GM12878 (cell line): ENCODE measurements at regions not wholly inside any gene's neighbourhood (a gene's known extent, or its start where the extent isn't known, plus 50 kb on each side); places are given as distances from the start of the nearest gene placed in this dataset.
A peak's percentile ranks its signal among the peaks of the same experiment; 100 is the strongest.

Experiments used
- ATAC-seq: fragments of 200-7000 bp; cut with Tn5 transposase; 3 replicates; pipeline ENCODE4 v1.9.1; 2020; ENCODE audit warnings: mild to moderate bottlenecking, moderate library complexity
- BruUV-seq: library from RNA; stranded (reverse); fragments of 400-500 nt; replicated peaks from 2 replicates; lab custom pipeline; 2021; lab: Mats Ljungman, UMichigan
- CTCF ChIA-PET: fragments of 300-600 bp; sonication (Branson Sonifier 250); formaldehyde crosslinking; extraction: SDS; loops from one replicate; lab custom pipeline; 2021; ENCODE audit warnings: inconsistent platforms; lab: Yijun Ruan, JAX
- POLR2A ChIA-PET: fragments of 350-600 bp; formaldehyde crosslinking; extraction: SDS; loops from one replicate; lab custom pipeline; 2021; ENCODE audit warnings: inconsistent platforms; lab: Charles Lee
- RAD21 ChIA-PET: fragments of 300-600 bp; sonication (Branson Sonifier 250); formaldehyde crosslinking; loops from one replicate; lab custom pipeline; 2023; ENCODE audit warnings: antibody characterized with exemption; ENCODE audit not compliant: unreplicated experiment; lab: Charles Lee
- SMC1A ChIA-PET: fragments of 300-600 bp; sonication (Branson Sonifier 250); formaldehyde crosslinking; loops from one replicate; lab custom pipeline; 2023; ENCODE audit not compliant: unreplicated experiment, uncharacterized antibody; lab: Charles Lee
- DNase-seq: peaks from one replicate; pipeline ENCODE4 v3.0.0-alpha.2; 2011; ENCODE audit warnings: low read depth, low spot score
- FAIRE-seq: peaks from 3 replicates; lab custom pipeline; 2011; peaks lifted over from hg19 to GRCh38; lab: Jason Lieb, UNC
- H2AFZ ChIP-seq: 2 replicates; pipeline ENCODE4 v1.6.0; 2011; ENCODE audit warnings: low read depth, low read length, control low read depth; ENCODE audit not compliant: control insufficient read depth
- H3K27ac ChIP-seq: 2 replicates; pipeline ENCODE4 v1.5.1; 2011; ENCODE audit warnings: control low read depth; ENCODE audit not compliant: control insufficient read depth, insufficient read depth
- H3K27me3 ChIP-seq, 2 experiments: replicated peaks in 1 of 2; 2 replicates each; pipeline versions ENCODE4 v1.6.0 to v1.6.1; 2011; ENCODE audit warnings: low read length in 1 of 2; ENCODE audit not compliant: control insufficient read depth in 2 of 2, insufficient read depth in 2 of 2
- H3K36me3 ChIP-seq, 2 experiments: 2 replicates each; pipeline ENCODE4 v1.5.1; 2011; ENCODE audit warnings: low read length in 1 of 2; ENCODE audit not compliant: control insufficient read depth in 2 of 2, insufficient read depth in 2 of 2
- H3K4me1 ChIP-seq: 2 replicates; pipeline ENCODE4 v1.6.1; 2011; ENCODE audit warnings: mild to moderate bottlenecking, low read length, moderate library complexity, mixed read lengths; ENCODE audit not compliant: control insufficient read depth, insufficient read depth
- H3K4me2 ChIP-seq: 2 replicates; pipeline ENCODE4 v1.6.0; 2011; ENCODE audit warnings: control low read depth; ENCODE audit not compliant: control insufficient read depth, insufficient read depth
- H3K4me3 ChIP-seq: fragments of 200-600 bp; sonication (generic); 2 replicates; pipeline ENCODE4 v1.5.1; 2016
- H3K79me2 ChIP-seq: 2 replicates; pipeline ENCODE4 v1.6.0; 2011; ENCODE audit warnings: low read length; ENCODE audit not compliant: control insufficient read depth, insufficient read depth
- H3K9ac ChIP-seq: 2 replicates; pipeline ENCODE4 v1.8.0; 2011; ENCODE audit warnings: low read length, control low read depth, mixed read lengths; ENCODE audit not compliant: control insufficient read depth, insufficient read depth
- H3K9me3 ChIP-seq: replicated peaks from 3 replicates; pipeline ENCODE4 v1.5.1; 2011; ENCODE audit warnings: mild to moderate bottlenecking, low read length; ENCODE audit not compliant: control insufficient read depth, insufficient read depth
- H4K20me1 ChIP-seq: 2 replicates; pipeline ENCODE4 v1.6.0; 2011; ENCODE audit not compliant: control insufficient read depth, insufficient read depth
- BMI1 ChIP-seq: fragments of 450-650 bp; IDR thresholded peaks from 2 replicates; pipeline ENCODE4 v1.6.1; 2016; ENCODE audit warnings: mild to moderate bottlenecking, moderate library complexity, borderline replicate concordance
- CBFB ChIP-seq: IDR thresholded peaks from 2 replicates; pipeline ENCODE4 v1.6.1; 2016; ENCODE audit warnings: antibody characterized with exemption, low read depth
- EGR1 ChIP-seq, 2 experiments: IDR thresholded peaks; 1 replicate in 1 of 2; 2 replicates in 1 of 2; pipeline ENCODE4 v1.6.1; 2011 to 2012; ENCODE audit warnings: low read depth in 2 of 2, low read length in 2 of 2, borderline replicate concordance in 1 of 2, mild to moderate bottlenecking in 1 of 2, moderate library complexity in 1 of 2
- JUNB ChIP-seq: IDR thresholded peaks from 2 replicates; pipeline ENCODE4 v1.6.1; 2016; ENCODE audit warnings: antibody characterized with exemption, mild to moderate bottlenecking
- MEF2A ChIP-seq: IDR thresholded peaks from 2 replicates; pipeline ENCODE4 v1.6.1; 2011; ENCODE audit warnings: low read depth, mild to moderate bottlenecking, low read length, moderate library complexity; ENCODE audit not compliant: insufficient read depth
- NR2C2 ChIP-seq: IDR thresholded peaks from 2 replicates; pipeline ENCODE4 v1.6.1; 2011; ENCODE audit warnings: borderline replicate concordance, low read depth; ENCODE audit not compliant: control insufficient read depth, insufficient read length
- TCF12 ChIP-seq: IDR thresholded peaks from 2 replicates; pipeline ENCODE4 v1.6.1; 2011; ENCODE audit warnings: low read depth, mild to moderate bottlenecking, low read length
- ZNF24 ChIP-seq: fragments of 450-650 bp; IDR thresholded peaks from 2 replicates; pipeline ENCODE4 v1.6.1; 2017; ENCODE audit warnings: antibody characterized with exemption, mild to moderate bottlenecking
- WGBS: methylation state at CpG from one replicate; pipeline ENCODE4 v1.1.6; 2016; ENCODE audit warnings: low lambda C conversion rate; ENCODE audit not compliant: insufficient replicate concordance, insufficient coverage; ENCODE audit errors: missing lambda C conversion rate; 5-methylcytosine and 5-hydroxymethylcytosine counted together
- in situ Hi-C: fragments of 300-500 bp; cut with MboI; formaldehyde crosslinking; loops from 9 replicates; pipeline ENCODE4 v1.14.3; 2018; ENCODE audit warnings: mixed read lengths
- intact Hi-C: fragments of 100-400 bp; cut with micrococcal nuclease; formaldehyde crosslinking; loops from one replicate; pipeline ENCODE4 v1.14.2; 2022; ENCODE audit not compliant: unreplicated experiment
- TF ChIP-seq, protein P1 (sequence below): IDR thresholded peaks from 2 replicates; pipeline ENCODE4 v1.6.1; 2011; ENCODE audit warnings: low read depth, mild to moderate bottlenecking, low read length, moderate library complexity, borderline replicate concordance; ENCODE audit errors: extremely low read depth
- TF ChIP-seq, protein P2 (sequence below): IDR thresholded peaks from 2 replicates; pipeline ENCODE4 v1.6.1; 2011; ENCODE audit warnings: borderline replicate concordance, low read depth, mild to moderate bottlenecking, moderate library complexity, mixed read lengths, low read length; ENCODE audit not compliant: insufficient read depth; ENCODE audit errors: extremely low read length
- TF ChIP-seq, protein P3 (sequence below): fragments of 450-650 bp; IDR thresholded peaks from 2 replicates; pipeline ENCODE4 v1.6.1; 2017; ENCODE audit warnings: borderline replicate concordance
- TF ChIP-seq, protein P4 (sequence below): fragments of 450-650 bp; IDR thresholded peaks from 2 replicates; pipeline ENCODE4 v1.6.1; 2017; ENCODE audit warnings: low read depth, mild to moderate bottlenecking, moderate library complexity

DNA sequence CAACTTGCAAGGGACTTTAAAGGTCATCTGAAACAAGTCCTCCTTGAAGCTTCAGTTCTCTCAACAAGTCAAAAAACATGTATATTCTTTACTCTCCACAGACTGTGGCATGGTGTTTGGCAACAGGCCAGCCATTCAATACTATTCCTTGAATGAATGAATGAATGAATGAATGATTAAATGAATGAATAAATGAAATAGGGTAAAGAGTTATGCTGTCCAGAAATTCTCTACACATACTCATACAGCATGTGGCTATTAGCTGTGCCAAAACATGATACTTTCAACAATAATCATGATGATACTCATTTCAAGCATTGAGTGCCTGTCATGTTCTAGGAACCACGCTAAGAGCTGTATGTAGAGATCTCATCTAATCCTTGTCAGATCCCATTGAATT lies 356.1 kb downstream of the BARHL2 start:
- H3K9ac ChIP-seq: no peak overlapping the region
- in situ Hi-C loops: no loop called here
- H3K36me3 ChIP-seq: no peaks in the 10 kb centered on the region
- POLR2A ChIA-PET: no interaction called here
- TF ChIP-seq, protein P1, sequence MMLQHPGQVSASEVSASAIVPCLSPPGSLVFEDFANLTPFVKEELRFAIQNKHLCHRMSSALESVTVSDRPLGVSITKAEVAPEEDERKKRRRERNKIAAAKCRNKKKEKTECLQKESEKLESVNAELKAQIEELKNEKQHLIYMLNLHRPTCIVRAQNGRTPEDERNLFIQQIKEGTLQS: no peak
- TF ChIP-seq CBFB (no peak), ZNF24 (peak; percentile 93)
- TF ChIP-seq, all 136 proteins: peak for 1
- FAIRE-seq: no peak
- no TSS peak for BruUV-seq
- no peak for DNase-seq
- H4K20me1 ChIP-seq: no peaks in the 10 kb centered on the region
- H3K4me1 ChIP-seq: no peaks in the 10 kb centered on the region; the same call in 1 of the 2 replicates
- SMC1A ChIA-PET: interaction anchor here (0.8 to 1.7 kb wide), 9 partner anchors 10 to 116 kb away, joined by 3 to 5 read pairs (median 3); no protein-coding TSS in a partner anchor
- ATAC-seq: no peak
- intact Hi-C loops: no loop called here
- RAD21 ChIA-PET: no interaction called here
- H3K27ac ChIP-seq: no peak overlapping the region
- CTCF ChIA-PET: interaction anchor here (0.6 to 2.7 kb wide), 3 partner anchors 13 to 114 kb away, joined by 3 to 14 read pairs (median 3); no protein-coding TSS in a partner anchor
- no peak overlapping the region for H3K4me3 ChIP-seq
- H3K9me3 ChIP-seq: no peaks in the 10 kb centered on the region
- H3K79me2 ChIP-seq: no peaks in the 10 kb centered on the region
- no peak overlapping the region for H2AFZ ChIP-seq
- H3K27me3 ChIP-seq: no peaks in the 10 kb centered on the region
- WGBS: 30% methylated on average over 1 of the region's 1 CpG
- no peak overlapping the region for H3K4me2 ChIP-seq

DNA sequence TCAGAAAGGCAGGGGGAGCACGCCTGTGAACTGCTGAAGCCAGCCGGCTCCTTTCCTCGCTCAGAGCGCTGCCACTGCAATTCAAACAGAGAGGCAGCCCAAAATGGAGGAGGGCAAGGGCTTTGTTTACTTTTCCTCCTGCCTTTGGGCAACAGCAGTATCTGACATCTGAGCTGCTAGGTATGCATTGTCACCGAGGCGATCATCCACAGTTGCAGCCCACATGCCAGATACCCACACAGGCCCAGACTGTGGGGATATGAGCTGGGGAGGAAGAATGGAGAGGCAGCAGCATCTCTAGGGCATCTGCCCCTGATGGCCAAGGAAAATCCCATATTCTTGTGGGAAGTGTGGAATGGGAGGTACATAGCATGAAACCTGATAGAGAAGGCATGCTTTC lies 357.1 kb downstream of the BARHL2 start:
- H3K27ac ChIP-seq: no peak overlapping the region
- WGBS: 65% methylated on average over 6 of the region's 6 CpGs
- H3K36me3 ChIP-seq: no peaks in the 10 kb centered on the region
- H3K9me3 ChIP-seq: no peaks in the 10 kb centered on the region
- no peak overlapping the region for H3K9ac ChIP-seq
- RAD21 ChIA-PET: interaction anchor here (0.8 to 2.2 kb wide), 2 partner anchors 147 to 150 kb away, joined by 3 to 10 read pairs; no protein-coding TSS in a partner anchor
- SMC1A ChIA-PET: interaction anchor here (0.7 to 3.5 kb wide), 12 partner anchors 8 to 117 kb away, joined by 3 to 18 read pairs (median 4); no protein-coding TSS in a partner anchor
- FAIRE-seq (no peak), ATAC-seq (no peak), DNase-seq (no peak)
- H4K20me1 ChIP-seq: no peaks in the 10 kb centered on the region
- no peaks in the 10 kb centered on the region; the same call in 1 of the 2 replicates for H3K4me1 ChIP-seq
- H3K27me3 ChIP-seq: no peaks in the 10 kb centered on the region
- POLR2A ChIA-PET: interaction anchor here (1.1 kb wide), 1 partner anchor 15 kb away, joined by 5 read pairs; no protein-coding TSS in a partner anchor
- intact Hi-C loops: loop anchor here (5.0 kb wide), 1 partner anchor 147 kb away; no protein-coding TSS in a partner anchor
- no peak overlapping the region for H3K4me3 ChIP-seq
- H2AFZ ChIP-seq: no peak overlapping the region
- BruUV-seq: no TSS peak
- CTCF ChIA-PET: interaction anchor here (1.0 to 2.7 kb wide), 2 partner anchors 116 to 227 kb away, joined by 3 to 14 read pairs; no protein-coding TSS in a partner anchor
- in situ Hi-C loops: no loop called here
- no peak overlapping the region for H3K4me2 ChIP-seq
- H3K79me2 ChIP-seq: no peaks in the 10 kb centered on the region
- TF ChIP-seq BMI1 (no peak), NR2C2 (no peak), TCF12 (no peak), EGR1 (IDR thresholded peaks at IDR 0.05; ENCODE audit: borderline replicate concordance in 1 of 2, low read depth in 2 of 2, low read length in 2 of 2) (no peak), MEF2A (no peak), JUNB (no peak)
- TF ChIP-seq, protein P2, sequence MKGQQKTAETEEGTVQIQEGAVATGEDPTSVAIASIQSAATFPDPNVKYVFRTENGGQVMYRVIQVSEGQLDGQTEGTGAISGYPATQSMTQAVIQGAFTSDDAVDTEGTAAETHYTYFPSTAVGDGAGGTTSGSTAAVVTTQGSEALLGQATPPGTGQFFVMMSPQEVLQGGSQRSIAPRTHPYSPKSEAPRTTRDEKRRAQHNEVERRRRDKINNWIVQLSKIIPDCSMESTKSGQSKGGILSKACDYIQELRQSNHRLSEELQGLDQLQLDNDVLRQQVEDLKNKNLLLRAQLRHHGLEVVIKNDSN: no peak
- TF ChIP-seq, protein P3, sequence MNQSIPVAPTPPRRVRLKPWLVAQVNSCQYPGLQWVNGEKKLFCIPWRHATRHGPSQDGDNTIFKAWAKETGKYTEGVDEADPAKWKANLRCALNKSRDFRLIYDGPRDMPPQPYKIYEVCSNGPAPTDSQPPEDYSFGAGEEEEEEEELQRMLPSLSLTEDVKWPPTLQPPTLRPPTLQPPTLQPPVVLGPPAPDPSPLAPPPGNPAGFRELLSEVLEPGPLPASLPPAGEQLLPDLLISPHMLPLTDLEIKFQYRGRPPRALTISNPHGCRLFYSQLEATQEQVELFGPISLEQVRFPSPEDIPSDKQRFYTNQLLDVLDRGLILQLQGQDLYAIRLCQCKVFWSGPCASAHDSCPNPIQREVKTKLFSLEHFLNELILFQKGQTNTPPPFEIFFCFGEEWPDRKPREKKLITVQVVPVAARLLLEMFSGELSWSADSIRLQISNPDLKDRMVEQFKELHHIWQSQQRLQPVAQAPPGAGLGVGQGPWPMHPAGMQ: no peak
- TF ChIP-seq, protein P4, sequence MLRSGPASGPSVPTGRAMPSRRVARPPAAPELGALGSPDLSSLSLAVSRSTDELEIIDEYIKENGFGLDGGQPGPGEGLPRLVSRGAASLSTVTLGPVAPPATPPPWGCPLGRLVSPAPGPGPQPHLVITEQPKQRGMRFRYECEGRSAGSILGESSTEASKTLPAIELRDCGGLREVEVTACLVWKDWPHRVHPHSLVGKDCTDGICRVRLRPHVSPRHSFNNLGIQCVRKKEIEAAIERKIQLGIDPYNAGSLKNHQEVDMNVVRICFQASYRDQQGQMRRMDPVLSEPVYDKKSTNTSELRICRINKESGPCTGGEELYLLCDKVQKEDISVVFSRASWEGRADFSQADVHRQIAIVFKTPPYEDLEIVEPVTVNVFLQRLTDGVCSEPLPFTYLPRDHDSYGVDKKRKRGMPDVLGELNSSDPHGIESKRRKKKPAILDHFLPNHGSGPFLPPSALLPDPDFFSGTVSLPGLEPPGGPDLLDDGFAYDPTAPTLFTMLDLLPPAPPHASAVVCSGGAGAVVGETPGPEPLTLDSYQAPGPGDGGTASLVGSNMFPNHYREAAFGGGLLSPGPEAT: no peak
